G401 (cell line): ENCODE measurements at regions not wholly inside any gene's neighbourhood (a gene's known extent, or its start where the extent isn't known, plus 50 kb on each side); places are given as distances from the start of the nearest gene placed in this dataset.

ENCODE experiments used
- DNase-seq: peaks from one replicate; pipeline ENCODE4 v3.0.0-alpha.2; 2015; ENCODE audit warnings: low spot score
- in situ Hi-C: cut with HindIII; loops from 2 replicates; pipeline ENCODE4 v1.10.0; 2016; ENCODE audit warnings: low sequenced_read_pairs, mixed read lengths

DNA sequence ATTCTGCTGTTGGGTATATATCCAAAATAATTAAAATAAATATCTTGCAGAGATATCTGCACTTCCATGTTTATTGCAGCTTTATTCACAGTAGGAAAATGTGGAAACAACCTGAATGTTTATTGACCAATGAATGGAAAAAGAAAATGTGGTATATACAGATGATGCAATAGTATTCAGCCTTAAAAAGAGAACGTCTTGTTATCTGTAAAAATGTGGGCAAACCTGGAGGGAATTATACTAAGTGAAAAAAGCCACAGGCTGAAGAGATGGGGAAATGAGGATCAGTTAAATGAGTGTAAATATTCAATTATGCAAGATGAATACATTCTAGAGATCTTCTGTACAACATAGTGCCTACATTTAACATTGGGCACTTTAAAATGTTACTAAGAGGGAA lies 766.1 kb upstream of the IGFBP3 start:
- no peak for DNase-seq
- in situ Hi-C loops: no loop called here

DNA sequence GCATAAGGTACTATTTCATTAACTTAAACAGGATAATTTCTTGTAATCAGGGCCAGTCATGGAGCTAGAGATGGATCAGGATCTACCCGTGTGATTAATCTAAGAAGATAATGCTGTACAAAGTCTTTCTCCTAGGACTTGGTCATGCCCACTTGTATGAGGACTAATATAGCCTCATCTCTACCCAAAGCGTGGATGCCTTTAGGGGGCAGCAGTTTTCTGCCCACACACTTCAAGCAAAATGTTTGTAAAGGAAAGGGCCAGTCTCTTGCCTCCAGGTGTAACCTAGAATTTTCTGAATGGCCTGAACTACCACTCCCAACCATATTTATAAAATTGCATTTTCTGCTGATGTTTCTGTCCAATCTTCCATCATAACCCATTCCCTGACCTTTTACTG lies 764.0 kb upstream of the IGFBP3 start:
- no peak for DNase-seq
- in situ Hi-C loops: no loop called here

DNA sequence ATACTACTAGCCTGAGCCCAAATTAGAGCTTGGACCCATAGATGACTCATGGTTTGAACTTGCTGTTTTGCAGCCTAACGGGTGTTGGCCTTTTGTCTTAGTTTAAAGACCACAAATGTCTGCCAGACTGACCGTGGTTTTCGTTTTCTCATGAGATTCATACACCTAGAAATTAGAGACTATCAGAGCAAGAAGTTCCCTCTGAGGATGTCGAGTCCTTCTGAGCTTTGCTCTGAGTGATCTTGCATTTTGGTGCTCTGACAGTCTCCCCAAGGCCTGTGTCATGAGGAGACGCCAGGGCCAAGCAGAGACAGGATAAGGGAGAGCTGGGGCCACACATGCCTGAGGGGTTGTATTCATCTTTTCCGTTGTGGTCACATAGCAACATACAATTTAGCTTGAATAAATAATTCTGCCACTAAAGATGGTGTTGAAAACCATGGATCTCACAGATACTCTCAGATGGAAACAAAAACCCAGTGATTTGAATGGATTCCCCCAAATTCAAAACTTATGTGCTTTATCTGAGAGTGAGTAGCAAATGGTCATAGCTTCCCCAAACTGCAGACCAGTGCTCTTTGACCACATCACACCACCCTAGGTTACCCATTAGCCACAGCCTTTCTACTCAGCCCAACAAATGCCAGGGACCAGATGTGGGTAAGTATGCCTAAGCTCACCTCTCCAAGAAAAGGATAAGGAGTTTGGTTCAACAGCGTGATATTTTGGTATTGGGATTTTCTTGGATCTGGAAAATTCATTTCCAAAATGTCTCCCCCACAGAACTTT lies 762.0 kb upstream of the IGFBP3 start:
- in situ Hi-C loops: no loop called here
- no peak for DNase-seq

DNA sequence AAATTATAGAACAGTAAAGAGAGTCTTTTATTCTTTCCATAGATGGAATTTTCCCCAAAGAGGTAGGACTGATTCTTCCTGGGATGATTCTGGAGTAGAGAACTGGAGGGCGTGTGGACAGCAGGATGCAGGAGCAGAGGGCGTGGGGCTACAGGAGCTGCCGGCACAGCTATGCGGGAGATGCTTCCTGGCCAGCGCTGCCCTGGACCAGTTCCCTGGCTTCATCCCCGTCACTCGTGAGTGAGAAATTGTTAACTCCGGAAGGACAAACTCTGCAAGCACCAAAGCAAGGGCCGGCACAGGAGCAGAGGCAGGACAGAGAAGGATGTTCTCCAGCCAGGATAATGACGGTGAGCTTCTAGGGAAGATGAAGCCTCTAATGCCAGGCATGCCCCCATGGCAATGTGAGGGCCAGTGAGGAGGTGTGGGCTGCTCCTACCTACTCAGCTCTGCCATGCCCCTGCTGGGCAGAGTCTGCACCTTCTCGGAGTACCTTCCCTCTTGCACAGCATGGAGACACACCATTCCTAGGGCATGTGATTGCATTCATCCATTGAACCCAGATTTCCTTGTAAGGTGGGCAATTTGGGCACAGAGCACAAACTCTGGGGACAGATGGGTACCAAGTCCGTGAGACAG lies 760.9 kb upstream of the IGFBP3 start:
- no peak for DNase-seq
- in situ Hi-C loops: no loop called here

GRCh38 chr7:46680147-46680546 lies 759.1 kb upstream of the IGFBP3 start:
- in situ Hi-C loops: no loop called here
- no peak for DNase-seq

DNA sequence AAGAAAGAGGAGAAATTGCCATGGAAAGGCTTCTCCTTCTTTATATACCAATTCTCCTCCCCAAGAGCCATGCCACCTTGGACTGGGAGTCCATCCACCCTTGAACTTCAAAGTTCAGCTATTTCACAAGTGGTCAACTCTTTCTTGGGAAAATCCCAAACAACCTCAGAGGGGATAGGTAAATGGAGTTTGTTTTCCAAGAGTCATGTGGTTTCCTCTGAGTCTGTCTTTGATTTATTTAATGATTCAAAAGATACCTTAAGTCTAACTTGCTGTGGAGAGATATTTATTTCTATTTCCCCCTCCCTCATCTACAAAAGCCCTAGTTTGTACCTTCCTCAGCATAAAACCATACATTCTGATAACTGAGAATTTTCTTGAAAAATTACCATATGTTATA lies 758.6 kb upstream of the IGFBP3 start:
- in situ Hi-C loops: no loop called here
- no peak for DNase-seq

- no peak for DNase-seq
- in situ Hi-C loops: no loop called here
These were observed 757.3 kb upstream of the IGFBP3 start for GRCh38 chr7:46678421-46678820.

GRCh38 chr7:46675456-46675855 lies 754.4 kb upstream of the IGFBP3 start:
- in situ Hi-C loops: no loop called here
- no peak for DNase-seq

- DNase-seq: no peak
- in situ Hi-C loops: no loop called here
These were observed 751.8 kb upstream of the IGFBP3 start for GRCh38 chr7:46672861-46673260.

DNA sequence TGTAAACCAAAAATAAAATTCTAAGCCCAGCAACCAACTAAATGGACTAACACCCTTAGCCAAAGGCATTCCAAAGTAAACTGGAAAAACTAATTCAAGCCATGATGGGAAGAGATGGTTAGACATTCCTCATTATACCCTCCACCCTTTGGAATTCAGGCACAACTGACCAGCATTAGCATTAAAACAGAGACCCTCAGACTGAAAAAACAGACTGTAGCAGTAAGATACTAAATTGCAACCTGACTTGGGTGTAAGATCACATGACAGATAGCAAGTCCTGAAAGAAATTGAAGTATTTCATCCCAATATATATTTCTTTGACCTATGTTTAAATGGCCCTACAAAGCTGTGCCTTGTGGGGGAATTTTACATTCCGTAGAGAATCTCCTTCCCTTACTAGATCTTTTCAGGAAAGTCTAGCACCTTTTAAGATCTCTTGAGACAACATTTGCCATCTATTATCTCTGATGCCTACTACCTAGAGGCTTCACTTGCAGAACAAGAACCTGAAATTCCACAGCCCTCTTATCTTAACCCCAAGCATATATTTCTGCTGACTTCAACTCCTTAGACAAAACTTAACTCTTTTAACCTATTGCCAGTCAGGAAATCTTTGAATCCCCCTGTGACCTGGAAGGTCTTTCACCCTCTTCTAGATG lies 750.2 kb upstream of the IGFBP3 start:
- no peak for DNase-seq
- in situ Hi-C loops: no loop called here

- DNase-seq: no peak
- in situ Hi-C loops: no loop called here
These were observed 748.0 kb upstream of the IGFBP3 start for GRCh38 chr7:46669028-46669427.

- DNase-seq: no peak
- in situ Hi-C loops: no loop called here
These were observed 743.4 kb upstream of the IGFBP3 start for GRCh38 chr7:46664453-46664852.

DNA sequence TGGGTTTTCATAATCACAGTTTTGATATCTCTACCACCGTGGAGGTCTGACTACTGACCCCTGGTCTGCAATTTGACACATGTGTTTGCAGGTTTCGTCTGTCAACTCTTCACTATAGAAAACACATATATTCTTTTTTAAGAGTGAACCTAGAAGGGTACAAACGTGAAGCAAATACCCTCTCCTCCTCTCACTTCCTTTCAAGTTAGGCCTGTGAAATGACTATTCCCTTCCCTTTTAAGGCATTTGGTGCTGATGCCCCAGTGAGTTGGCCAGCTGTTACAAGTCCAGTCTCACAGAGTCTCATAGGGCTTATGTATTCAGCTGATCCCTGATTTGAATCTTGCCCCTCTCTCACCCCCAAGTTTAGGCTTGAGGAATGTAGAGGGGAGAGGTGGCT lies 742.0 kb upstream of the IGFBP3 start:
- in situ Hi-C loops: no loop called here
- no peak for DNase-seq

DNA sequence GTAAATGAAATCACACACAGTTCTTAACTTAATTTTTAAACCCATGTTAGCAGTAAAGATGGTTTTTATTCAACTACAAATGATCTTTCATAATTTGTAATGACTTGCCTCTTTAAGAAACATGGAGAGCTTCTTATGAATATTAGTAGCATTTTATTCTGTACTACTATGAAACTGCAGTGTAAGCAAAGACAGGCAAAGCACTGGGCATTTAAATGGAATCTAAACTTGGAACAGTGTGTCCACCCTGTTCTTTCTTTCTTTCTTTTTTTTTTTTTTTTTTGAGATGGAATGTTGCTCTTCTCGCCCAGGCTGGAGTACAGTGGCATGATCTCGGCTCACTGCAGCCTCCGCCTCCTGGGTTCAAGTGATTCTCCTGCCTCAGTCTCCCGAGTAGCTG lies 740.4 kb upstream of the IGFBP3 start:
- no peak for DNase-seq
- in situ Hi-C loops: no loop called here

GRCh38 chr7:46660402-46660980 lies 739.4 kb upstream of the IGFBP3 start:
- DNase-seq: no peak
- in situ Hi-C loops: no loop called here

GRCh38 chr7:46658281-46658680 lies 737.2 kb upstream of the IGFBP3 start:
- in situ Hi-C loops: no loop called here
- DNase-seq: no peak

- in situ Hi-C loops: no loop called here
- no peak for DNase-seq
These were observed 733.7 kb upstream of the IGFBP3 start for GRCh38 chr7:46654546-46655443.

DNA sequence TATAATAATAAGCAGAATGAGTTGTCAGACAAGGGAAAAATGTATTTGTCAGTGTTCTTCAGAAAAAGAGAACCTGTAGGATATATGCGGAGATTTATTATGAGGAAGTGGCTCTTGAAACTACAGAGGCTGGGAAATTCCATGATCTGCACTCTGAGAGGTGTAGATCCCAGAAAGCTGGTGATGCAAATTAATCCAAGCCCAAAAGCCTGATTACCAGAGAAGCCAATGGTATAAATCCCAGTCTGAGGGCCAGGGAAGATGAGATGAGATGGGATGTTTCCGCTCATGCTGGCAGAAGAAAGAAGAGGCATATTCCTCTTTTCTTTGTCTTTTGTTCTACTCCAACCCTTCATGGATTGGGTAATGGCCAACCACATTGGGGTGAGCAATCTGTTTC lies 732.8 kb upstream of the IGFBP3 start:
- no peak for DNase-seq
- in situ Hi-C loops: no loop called here

DNA sequence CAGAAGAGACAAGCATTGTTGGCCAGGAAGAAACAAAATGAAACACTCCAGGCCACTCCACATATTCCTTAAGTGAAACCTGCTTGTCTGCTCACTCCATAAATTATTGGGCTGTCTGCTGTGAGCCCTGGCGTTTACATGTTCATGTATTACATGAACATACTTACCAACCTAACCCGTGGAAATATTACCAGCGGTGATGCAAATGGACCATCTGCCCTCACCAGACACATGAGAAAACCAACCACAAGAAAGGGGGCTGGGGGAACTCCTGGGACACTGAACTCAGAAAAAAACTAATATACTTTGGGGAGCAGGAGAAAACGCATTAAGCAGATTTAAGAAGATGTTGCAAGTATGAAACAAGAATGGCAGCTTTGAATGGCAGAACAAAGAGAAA lies 731.2 kb upstream of the IGFBP3 start:
- in situ Hi-C loops: no loop called here
- no peak for DNase-seq
